NCI-H128 (cell line): ENCODE measurements at regions not wholly inside any gene's neighbourhood (a gene's known extent, or its start where the extent isn't known, plus 50 kb on each side); places are given as distances from the start of the nearest gene placed in this dataset.

Source experiments
- DNase-seq: peaks from one replicate; lab custom pipeline; 2025; ENCODE audit not compliant: unreplicated experiment; lab: John Stamatoyannopoulos, UW

DNA sequence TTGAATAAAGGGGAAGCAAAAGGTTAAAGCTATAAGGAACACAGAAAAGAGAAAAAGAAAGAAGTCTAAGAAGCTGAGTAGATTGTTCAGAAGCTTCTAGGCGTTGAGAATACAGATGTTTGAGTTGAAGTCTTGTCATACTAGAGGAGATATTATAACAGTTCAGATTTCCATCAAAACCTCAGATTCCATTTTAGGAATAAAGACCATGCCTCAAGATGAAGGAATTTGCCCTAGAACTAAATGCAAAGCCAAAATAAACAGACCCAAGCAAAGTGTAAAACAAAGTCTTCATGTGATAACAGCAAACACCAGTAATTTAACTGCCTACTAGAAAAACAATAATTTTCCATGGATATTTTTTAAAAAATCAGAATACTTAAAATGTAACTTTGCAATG, 476.5 kb upstream of the POT1 start:
- no peak for DNase-seq

- no peak for DNase-seq
Measured at GRCh38 chr7:125399408-125399807, 469.8 kb upstream of the POT1 start.

DNA sequence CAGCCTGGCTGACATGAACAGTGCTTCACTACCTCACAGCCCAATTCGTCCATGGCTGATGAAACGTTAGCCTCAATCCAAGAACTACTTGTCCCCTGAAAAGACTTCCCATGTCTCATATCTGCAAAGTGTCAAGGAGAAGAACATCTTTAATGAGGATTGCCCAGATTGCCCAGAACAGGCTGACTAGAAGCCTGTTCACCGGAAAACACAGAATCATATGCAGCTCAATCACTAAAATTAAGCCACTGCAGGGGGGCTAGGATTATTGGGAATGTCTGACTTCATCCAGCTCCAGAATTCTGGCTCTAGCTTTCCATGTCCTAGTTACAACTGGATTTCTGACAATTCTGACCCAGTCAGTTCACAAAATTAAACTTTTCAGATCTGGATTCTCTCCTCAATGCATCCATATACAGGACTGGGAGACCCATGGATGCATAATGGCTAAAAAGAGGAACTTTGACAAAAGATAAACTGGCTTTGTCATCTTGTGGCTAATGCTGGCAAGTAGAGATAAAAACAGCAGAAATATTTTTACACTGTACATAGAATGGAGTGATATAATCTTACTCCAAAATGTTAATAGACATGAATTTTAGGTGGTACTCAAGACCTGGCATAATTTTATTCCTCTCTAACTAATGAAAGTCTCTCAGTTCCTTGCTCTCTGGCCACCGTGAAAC, 467.0 kb upstream of the POT1 start:
- no peak for DNase-seq

DNA sequence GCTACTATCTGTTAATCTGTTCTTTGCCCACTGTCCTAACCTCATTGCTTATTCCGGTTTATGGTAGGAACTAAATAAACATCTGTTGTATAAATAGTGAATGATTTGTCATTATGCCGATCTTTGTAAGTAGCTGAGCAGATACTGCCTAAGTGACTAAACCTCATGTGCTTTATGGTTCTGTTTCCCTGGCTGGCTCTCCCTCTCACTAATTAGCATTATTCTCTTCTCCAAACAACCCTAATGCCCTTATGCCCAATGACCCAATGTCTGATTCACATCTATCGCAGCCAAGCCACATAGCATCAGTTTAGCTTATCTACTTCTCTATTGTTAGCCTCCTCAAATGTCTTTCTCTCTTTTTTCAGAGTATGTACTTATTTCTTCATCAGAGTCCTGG, 462.3 kb upstream of the POT1 start:
- no peak for DNase-seq

- no peak for DNase-seq
Measured at GRCh38 chr7:125390981-125391380, 461.4 kb upstream of the POT1 start.

GRCh38 chr7:125386211-125386610, 456.6 kb upstream of the POT1 start:
- no peak for DNase-seq

GRCh38 chr7:125383324-125383723, 453.7 kb upstream of the POT1 start:
- DNase-seq = no peak

GRCh38 chr7:125382401-125382800, 452.8 kb upstream of the POT1 start:
- DNase-seq = no peak

DNA sequence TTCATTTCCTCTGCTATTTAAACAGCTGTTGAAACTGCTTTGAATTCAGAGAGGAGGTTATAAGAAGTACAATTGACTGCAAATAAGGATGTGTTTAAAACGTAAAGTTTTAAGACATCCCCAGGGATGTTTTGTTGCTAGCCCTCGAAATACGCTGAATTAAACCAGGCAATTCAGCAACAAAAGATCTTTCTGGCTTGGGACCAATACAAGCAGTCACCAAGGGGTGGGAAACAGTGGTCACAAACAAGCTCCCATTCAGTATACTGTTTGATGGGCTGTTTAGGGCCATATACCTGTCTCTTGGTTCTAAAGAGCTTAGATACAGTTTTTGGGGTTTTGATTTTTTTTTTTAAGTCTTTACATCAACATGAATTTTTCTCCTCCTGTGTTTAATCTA, 446.3 kb upstream of the POT1 start:
- no peak for DNase-seq

DNA sequence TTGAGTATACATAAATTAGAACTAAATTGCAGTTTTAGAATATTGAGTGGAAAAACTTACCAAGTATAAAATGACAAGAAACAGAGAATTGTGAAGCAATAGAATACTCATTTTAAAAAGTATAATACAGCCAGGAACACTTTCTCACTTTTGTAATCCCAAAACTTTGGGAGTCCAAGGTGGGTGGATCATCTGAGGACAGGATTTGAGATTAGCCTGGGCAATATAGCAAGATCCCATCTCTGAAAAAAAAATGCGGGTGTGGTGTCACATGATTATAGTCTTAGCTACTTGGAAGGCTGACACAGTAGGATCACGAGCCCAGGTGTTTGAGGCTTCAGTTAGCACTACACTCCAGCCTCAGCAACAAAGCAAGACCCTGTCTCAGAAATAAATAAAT, 440.9 kb upstream of the POT1 start:
- DNase-seq = no peak

DNA sequence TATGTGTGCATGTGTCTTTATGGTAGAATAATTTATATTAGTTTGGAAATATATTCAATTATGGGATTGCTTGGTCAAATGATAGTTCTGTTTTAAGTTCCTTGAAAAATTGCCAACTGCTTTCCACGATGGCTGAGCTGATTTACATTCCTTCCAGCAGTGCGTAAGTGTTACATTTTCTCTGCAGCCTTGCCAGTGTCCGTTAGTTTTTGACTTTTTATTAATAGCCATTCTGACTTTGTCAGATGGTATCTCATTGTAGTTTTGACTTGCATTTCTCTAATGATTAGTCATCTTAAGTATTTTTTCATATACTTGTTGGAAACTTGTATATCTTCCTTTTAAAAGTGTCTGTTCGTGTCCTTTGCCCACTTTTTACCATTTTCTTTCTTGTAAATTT, 434.2 kb upstream of the POT1 start:
- no peak for DNase-seq

- DNase-seq = no peak
Measured at GRCh38 chr7:125358551-125359167, 429.0 kb upstream of the POT1 start.

- no peak for DNase-seq
Measured at GRCh38 chr7:125357676-125358455, 428.2 kb upstream of the POT1 start.

- no peak for DNase-seq
Measured at GRCh38 chr7:125355899-125356298, 426.3 kb upstream of the POT1 start.

- DNase-seq = no peak
Measured at GRCh38 chr7:125347269-125347668, 417.6 kb upstream of the POT1 start.

GRCh38 chr7:125338110-125338509, 408.5 kb upstream of the POT1 start:
- no peak for DNase-seq

GRCh38 chr7:125336326-125336725, 406.7 kb upstream of the POT1 start:
- no peak for DNase-seq

- DNase-seq = no peak
Measured at GRCh38 chr7:125326666-125327255, 397.1 kb upstream of the POT1 start.

- DNase-seq = no peak
Measured at GRCh38 chr7:125316466-125316865, 386.8 kb upstream of the POT1 start.

GRCh38 chr7:125299003-125299765, 369.6 kb upstream of the POT1 start:
- no peak for DNase-seq

DNA sequence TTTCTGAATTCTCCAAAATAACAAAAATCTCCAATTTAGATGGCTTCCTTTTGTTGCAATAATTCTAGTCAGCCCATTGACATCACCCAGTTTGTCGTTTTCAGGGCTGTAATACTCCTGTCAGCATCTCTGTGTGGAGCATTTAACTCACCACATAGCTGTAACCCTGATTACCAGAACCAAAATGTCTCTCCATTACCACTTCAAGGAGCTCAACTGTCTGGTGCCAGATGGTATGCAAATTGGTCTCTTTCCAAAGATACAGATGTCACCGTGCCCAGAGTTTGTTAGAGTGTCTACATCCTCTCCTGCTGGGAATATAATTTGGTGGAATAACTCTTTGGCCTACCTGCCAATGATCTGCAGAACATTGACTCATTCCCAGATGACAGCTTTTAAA, 350.3 kb upstream of the POT1 start:
- DNase-seq = no peak
